ENCODE measurements at regions not wholly inside any gene's neighbourhood (a gene's known extent, or its start where the extent isn't known, plus 50 kb on each side); places are given as distances from the start of the nearest gene placed in this dataset.

DNA sequence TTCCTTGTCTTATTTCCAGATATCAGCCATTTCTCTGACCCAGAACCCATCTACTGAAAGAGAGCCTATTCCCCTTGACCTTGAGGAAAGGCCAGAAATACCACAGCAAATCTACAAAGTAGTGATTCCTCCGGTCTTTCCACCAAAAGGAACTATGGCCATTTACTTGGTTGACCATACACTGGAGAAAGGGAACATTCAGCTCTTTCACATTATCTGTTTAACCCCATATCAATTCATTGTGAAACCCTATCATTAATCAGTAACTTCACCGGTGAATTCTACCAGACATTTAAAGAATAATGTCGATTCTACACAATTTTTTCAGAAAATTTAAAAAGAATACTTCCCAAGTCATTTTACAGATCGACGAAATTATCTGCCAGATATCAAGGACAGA, 265.7 kb upstream of the CLEC14A start:
- no peak for DNase-seq (ENCODE audit: low spot score)
- CTCF ChIA-PET = no interaction called here
- no peak for TF ChIP-seq CTCF (conservative IDR thresholded peaks at IDR 0.05; ENCODE audit: low read depth)
- H3K27ac ChIP-seq = no peak overlapping the region
- POLR2A ChIA-PET (ENCODE audit: low non-redundant PET) = no interaction called here

- CTCF ChIA-PET = no interaction called here
- no peak overlapping the region for H3K27ac ChIP-seq
- TF ChIP-seq CTCF (conservative IDR thresholded peaks at IDR 0.05; ENCODE audit: low read depth) = no peak
- no peak for DNase-seq (ENCODE audit: low spot score)
- POLR2A ChIA-PET (ENCODE audit: low non-redundant PET) = no interaction called here
Observed at GRCh38 chr14:38517426-38517825, 261.5 kb upstream of the CLEC14A start.

GRCh38 chr14:38512236-38512635, 256.3 kb upstream of the CLEC14A start:
- no peak overlapping the region for H3K27ac ChIP-seq
- no peak for DNase-seq (ENCODE audit: low spot score)
- ChIA-PET CTCF (interaction anchor here (0.6 kb wide), 1 partner anchor 256 kb away, joined by 4 read pairs; no protein-coding TSS in a partner anchor), POLR2A (ENCODE audit: low non-redundant PET) (no interaction called here)
- no peak for TF ChIP-seq CTCF (conservative IDR thresholded peaks at IDR 0.05; ENCODE audit: low read depth)

DNA sequence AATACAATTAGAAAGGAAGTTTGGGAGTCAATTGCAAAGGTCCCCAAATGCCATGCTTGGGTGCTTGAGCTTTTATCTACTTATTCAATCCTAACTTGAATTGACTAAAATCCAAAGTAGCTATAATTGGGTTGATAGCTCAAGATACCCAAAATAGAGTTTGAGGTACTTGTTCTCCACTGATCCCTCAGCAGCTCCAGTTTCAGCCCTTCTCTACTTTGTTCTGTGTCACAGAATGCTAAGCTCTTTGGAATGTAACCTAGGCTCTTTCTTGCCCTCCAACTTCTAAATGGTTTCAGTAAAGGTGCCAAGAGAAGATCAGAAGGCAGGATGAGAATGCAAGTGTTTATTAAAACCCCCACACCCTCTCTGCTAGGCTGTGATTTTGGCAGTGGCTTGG, 251.4 kb upstream of the CLEC14A start:
- H3K27ac ChIP-seq = no peak overlapping the region
- POLR2A ChIA-PET (ENCODE audit: low non-redundant PET) = no interaction called here
- CTCF ChIA-PET = no interaction called here
- no peak for DNase-seq (ENCODE audit: low spot score)
- TF ChIP-seq CTCF (conservative IDR thresholded peaks at IDR 0.05; ENCODE audit: low read depth) = no peak

DNA sequence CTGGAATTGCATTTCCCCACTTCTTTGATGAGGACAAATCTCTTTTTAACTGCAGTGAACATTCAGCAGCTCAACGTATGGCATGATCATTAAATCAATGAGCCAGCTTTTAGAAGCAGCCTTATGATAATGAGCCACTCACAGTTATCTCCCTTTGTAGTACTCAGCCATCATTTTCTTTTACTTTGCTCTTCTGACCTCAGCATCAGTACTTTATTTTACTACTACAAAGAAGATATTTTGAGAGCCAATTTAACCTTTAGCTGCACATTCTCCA, 250.0 kb upstream of the CLEC14A start:
- no peak for DNase-seq (ENCODE audit: low spot score)
- ChIA-PET POLR2A (ENCODE audit: low non-redundant PET) (no interaction called here), CTCF (interaction anchor here (0.6 kb wide), 1 partner anchor 522 kb away, joined by 3 read pairs; no protein-coding TSS in a partner anchor)
- TF ChIP-seq CTCF (conservative IDR thresholded peaks at IDR 0.05; ENCODE audit: low read depth) = no peak
- H3K27ac ChIP-seq = no peak overlapping the region

GRCh38 chr14:38505221-38505972, 249.5 kb upstream of the CLEC14A start:
- DNase-seq (ENCODE audit: low spot score) = no peak
- ChIA-PET CTCF (interaction anchor here (0.6 to 0.7 kb wide), 2 partner anchors 10 to 522 kb away, joined by 3 to 4 read pairs; no protein-coding TSS in a partner anchor), POLR2A (ENCODE audit: low non-redundant PET) (no interaction called here)
- H3K27ac ChIP-seq = no peak overlapping the region
- no peak for TF ChIP-seq CTCF (conservative IDR thresholded peaks at IDR 0.05; ENCODE audit: low read depth)
